ENCODE measurements at regions not wholly inside any gene's neighbourhood (a gene's known extent, or its start where the extent isn't known, plus 50 kb on each side); places are given as distances from the start of the nearest gene placed in this dataset.

DNA sequence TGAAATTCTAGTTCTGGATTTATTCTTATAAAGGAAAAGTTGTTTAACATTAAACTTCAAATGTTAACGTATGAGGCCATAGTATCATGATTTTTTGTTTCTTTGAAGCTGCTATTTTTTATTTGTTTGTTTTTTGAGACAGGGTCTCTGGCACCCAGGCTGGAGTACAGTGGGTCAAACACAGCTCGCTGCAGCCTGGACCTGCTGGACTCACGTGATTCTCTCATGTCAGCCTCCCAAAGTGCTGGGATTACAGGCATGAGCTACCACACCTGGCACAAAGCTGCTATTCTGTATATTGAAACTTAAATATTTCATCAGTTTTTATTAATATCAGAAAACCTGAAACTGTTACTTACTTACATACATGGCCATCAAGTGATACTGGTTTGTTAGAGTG, 89.5 kb upstream of the RPRM start:
- no peaks in the 10 kb centered on the region for H3K9me3 ChIP-seq (ENCODE audit: low read length)
- POLR2A ChIA-PET: no interaction called here
- in situ Hi-C loops (cut with HindIII; ENCODE audit: extremely low pct_ligation_motif_present, low pct_unique_long_range_greater_than_20kb) (no loop called here), intact Hi-C loops (cut with micrococcal nuclease; ENCODE audit: unreplicated experiment) (no loop called here)
- TF ChIP-seq HNF4A (CRISPR knock-in tag; IDR thresholded peaks at IDR 0.05) (0 out of 2 replicates have a peak, but pooled peaks have one; percentile 15), ZNF350 (CRISPR knock-in tag; IDR thresholded peaks at IDR 0.05; ENCODE audit: borderline replicate concordance, low read depth) (no peak), SALL1 (CRISPR knock-in tag; IDR thresholded peaks at IDR 0.05) (peak; percentile 51; the same call in 1 of the 2 replicates), ZNF224 (CRISPR knock-in tag; IDR thresholded peaks at IDR 0.05) (no peak), BHLHE40 (IDR thresholded peaks at IDR 0.05; ENCODE audit: low read length) (peak; percentile 85), SOX6 (IDR thresholded peaks at IDR 0.05) (no peak), SOX6 (CRISPR knock-in tag; IDR thresholded peaks at IDR 0.05) (0 out of 2 replicates have a peak, but pooled peaks have one; percentile 29)
- TF ChIP-seq, protein P1, sequence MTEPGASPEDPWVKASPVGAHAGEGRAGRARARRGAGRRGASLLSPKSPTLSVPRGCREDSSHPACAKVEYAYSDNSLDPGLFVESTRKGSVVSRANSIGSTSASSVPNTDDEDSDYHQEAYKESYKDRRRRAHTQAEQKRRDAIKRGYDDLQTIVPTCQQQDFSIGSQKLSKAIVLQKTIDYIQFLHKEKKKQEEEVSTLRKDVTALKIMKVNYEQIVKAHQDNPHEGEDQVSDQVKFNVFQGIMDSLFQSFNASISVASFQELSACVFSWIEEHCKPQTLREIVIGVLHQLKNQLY (CRISPR knock-in tag; IDR thresholded peaks at IDR 0.05): peak; percentile 67; the same call in 1 of the 2 replicates
- TF ChIP-seq, protein P2, sequence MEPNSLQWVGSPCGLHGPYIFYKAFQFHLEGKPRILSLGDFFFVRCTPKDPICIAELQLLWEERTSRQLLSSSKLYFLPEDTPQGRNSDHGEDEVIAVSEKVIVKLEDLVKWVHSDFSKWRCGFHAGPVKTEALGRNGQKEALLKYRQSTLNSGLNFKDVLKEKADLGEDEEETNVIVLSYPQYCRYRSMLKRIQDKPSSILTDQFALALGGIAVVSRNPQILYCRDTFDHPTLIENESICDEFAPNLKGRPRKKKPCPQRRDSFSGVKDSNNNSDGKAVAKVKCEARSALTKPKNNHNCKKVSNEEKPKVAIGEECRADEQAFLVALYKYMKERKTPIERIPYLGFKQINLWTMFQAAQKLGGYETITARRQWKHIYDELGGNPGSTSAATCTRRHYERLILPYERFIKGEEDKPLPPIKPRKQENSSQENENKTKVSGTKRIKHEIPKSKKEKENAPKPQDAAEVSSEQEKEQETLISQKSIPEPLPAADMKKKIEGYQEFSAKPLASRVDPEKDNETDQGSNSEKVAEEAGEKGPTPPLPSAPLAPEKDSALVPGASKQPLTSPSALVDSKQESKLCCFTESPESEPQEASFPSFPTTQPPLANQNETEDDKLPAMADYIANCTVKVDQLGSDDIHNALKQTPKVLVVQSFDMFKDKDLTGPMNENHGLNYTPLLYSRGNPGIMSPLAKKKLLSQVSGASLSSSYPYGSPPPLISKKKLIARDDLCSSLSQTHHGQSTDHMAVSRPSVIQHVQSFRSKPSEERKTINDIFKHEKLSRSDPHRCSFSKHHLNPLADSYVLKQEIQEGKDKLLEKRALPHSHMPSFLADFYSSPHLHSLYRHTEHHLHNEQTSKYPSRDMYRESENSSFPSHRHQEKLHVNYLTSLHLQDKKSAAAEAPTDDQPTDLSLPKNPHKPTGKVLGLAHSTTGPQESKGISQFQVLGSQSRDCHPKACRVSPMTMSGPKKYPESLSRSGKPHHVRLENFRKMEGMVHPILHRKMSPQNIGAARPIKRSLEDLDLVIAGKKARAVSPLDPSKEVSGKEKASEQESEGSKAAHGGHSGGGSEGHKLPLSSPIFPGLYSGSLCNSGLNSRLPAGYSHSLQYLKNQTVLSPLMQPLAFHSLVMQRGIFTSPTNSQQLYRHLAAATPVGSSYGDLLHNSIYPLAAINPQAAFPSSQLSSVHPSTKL (CRISPR knock-in tag; IDR thresholded peaks at IDR 0.05): peak; percentile 27; the same call in 1 of the 2 replicates
- DNase-seq (ENCODE audit: low spot score) (no peak), FAIRE-seq (no peak), ATAC-seq (peak; percentile 67)
- BruUV-seq (replicated peaks): no TSS peak
- H3K9ac ChIP-seq (ENCODE audit: insufficient read depth, low read depth, low read length): no peak overlapping the region
- H3K27ac ChIP-seq (ENCODE audit: extremely low read length, insufficient read depth, low read length): no peak overlapping the region
- no peak overlapping the region for H2AFZ ChIP-seq (ENCODE audit: low read length)
- no peaks in the 10 kb centered on the region for H3K79me2 ChIP-seq (ENCODE audit: insufficient read depth, low read length)
- H3K27me3 ChIP-seq (ENCODE audit: control insufficient read depth in 1 of 2, insufficient read depth in 2 of 2, low read length in 2 of 2): no peaks in the 10 kb centered on the region
- no peaks in the 10 kb centered on the region for H4K20me1 ChIP-seq (ENCODE audit: insufficient read depth, low read length)
- H3K4me3 ChIP-seq (replicated peaks in 1 of 3; ENCODE audit: insufficient read depth in 1 of 3, low read depth in 2 of 3, low read length in 3 of 3): no peak overlapping the region
- no peaks in the 10 kb centered on the region for H3K36me3 ChIP-seq (replicated peaks in 1 of 2; ENCODE audit: control insufficient read depth in 1 of 2, insufficient read depth in 2 of 2, low read length in 2 of 2)
- H3K4me2 ChIP-seq (ENCODE audit: low read depth, low read length): peak overlapping the region; percentile 37
- 0% methylated on average over 3 of the region's 3 CpGs for WGBS (ENCODE audit: low lambda C conversion rate)
- CTCF ChIA-PET (ENCODE audit: low intra/inter-chr PET ratio, low total read pairs): no interaction called here
- peaks cover 15% of the 10 kb centered on the region for H3K4me1 ChIP-seq (ENCODE audit: insufficient read depth, low read length)
